ENCODE measurements at regions not wholly inside any gene's neighbourhood (a gene's known extent, or its start where the extent isn't known, plus 50 kb on each side); places are given as distances from the start of the nearest gene placed in this dataset.

GRCh38 chr10:78981257-78981969, 87.4 kb upstream of the ZMIZ1 start:
- TF ChIP-seq POLR2A (IDR thresholded peaks at IDR 0.05) (no peak), EP300 (IDR thresholded peaks at IDR 0.05) (no peak), CTCF (IDR thresholded peaks at IDR 0.05) (no peak)

All from suprapubic skin (tissue), 3 donors.